ENCODE measurements at regions not wholly inside any gene's neighbourhood (a gene's known extent, or its start where the extent isn't known, plus 50 kb on each side); places are given as distances from the start of the nearest gene placed in this dataset.

DNA sequence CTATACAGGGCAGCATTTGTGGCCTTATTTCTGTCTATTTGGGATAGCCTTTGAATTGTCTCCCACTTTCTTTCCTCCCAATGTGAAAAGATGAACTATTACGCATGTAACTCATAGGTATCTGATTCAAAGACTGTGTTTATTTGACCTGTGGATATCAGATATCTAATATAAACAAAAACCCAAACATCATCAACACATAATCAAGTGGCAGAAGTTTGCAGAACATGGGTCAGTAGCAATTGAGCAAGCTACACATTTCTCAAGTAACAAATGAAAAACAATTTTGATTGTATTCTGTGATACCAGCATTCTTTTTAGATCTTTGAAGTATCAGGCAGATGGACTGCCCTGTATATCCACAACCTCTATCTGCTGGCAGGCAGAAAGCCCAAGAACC lies 490.5 kb upstream of the ADGRL2 start:
- Histone ChIP-seq H3K9me2 (ENCODE audit: low read depth, low read length) (no peaks in the 10 kb centered on the region), H3K27me3 (ENCODE audit: insufficient read depth, low read length) (no peaks in the 10 kb centered on the region), H3K36me3 (ENCODE audit: insufficient read depth, low read length) (no peaks in the 10 kb centered on the region), H3K4me1 (ENCODE audit: insufficient read depth, low read length, severe bottlenecking) (no peaks in the 10 kb centered on the region), H3K9ac (ENCODE audit: low read length) (no peak overlapping the region), H2AFZ (ENCODE audit: low read length) (no peak overlapping the region), H3K27ac (ENCODE audit: low read depth, low read length, poor library complexity, severe bottlenecking) (no peak overlapping the region), H3K4me3 (ENCODE audit: low read depth, low read length, poor library complexity, severe bottlenecking) (no peak overlapping the region), H3K9me3 (ENCODE audit: low read length) (no peaks in the 10 kb centered on the region), H4K20me1 (ENCODE audit: insufficient read depth, low read length) (no peaks in the 10 kb centered on the region), H3F3A (ENCODE audit: insufficient read depth, low read length) (no peaks in the 10 kb centered on the region), H3K79me2 (ENCODE audit: insufficient read depth, low read length) (no peaks in the 10 kb centered on the region), H3K4me2 (ENCODE audit: low read length) (no peak overlapping the region)
- TF ChIP-seq, protein P1, sequence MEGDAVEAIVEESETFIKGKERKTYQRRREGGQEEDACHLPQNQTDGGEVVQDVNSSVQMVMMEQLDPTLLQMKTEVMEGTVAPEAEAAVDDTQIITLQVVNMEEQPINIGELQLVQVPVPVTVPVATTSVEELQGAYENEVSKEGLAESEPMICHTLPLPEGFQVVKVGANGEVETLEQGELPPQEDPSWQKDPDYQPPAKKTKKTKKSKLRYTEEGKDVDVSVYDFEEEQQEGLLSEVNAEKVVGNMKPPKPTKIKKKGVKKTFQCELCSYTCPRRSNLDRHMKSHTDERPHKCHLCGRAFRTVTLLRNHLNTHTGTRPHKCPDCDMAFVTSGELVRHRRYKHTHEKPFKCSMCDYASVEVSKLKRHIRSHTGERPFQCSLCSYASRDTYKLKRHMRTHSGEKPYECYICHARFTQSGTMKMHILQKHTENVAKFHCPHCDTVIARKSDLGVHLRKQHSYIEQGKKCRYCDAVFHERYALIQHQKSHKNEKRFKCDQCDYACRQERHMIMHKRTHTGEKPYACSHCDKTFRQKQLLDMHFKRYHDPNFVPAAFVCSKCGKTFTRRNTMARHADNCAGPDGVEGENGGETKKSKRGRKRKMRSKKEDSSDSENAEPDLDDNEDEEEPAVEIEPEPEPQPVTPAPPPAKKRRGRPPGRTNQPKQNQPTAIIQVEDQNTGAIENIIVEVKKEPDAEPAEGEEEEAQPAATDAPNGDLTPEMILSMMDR (IDR thresholded peaks at IDR 0.05; ENCODE audit: low read length), result no peak
- no peak for TF ChIP-seq EZH2 (IDR thresholded peaks at IDR 0.05; ENCODE audit: borderline replicate concordance, low read length)

DNA sequence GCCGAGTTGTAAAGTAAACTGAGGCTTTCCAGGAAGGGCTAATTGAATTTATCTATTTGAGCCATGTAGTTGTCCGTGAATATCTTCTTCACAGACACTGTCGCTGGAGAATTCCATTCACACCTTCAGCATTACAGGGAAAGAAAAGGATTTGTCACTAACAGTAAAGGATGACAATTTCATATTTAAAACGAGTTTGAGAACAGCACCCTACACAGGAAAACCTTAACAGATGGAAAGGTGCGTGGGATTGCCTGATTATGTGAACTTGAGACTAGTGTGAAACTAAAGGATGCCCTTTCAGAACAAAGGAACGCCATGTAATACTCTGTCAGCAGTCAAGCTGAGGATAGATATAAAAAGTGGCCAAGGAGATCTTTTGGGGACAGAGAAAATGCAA lies 492.5 kb upstream of the ADGRL2 start:
- no peaks in the 10 kb centered on the region for H3K9me2 ChIP-seq (ENCODE audit: low read depth, low read length)
- no peak overlapping the region for H3K4me3 ChIP-seq (ENCODE audit: low read depth, low read length, poor library complexity, severe bottlenecking)

DNA sequence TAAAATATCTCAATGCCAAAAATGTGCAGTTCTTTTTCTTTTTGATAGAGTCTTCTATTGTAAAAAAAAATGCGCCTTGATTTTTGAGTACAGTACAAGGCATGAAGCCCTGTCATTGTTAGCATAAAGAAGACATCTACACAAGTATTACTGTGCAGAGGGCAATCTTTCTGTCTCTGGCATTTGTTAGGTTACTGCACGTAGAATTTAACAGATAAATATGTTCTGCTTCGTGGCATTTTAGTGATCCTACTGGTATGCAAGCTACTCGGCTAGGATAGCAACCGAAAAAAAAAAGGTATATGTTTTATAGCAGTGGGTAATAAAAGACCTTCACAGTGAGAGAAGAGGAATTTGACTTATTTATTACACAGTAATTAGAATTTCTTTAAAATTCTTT lies 492.9 kb upstream of the ADGRL2 start:
- Histone ChIP-seq H3K27ac (ENCODE audit: low read depth, low read length, poor library complexity, severe bottlenecking) (no peak overlapping the region), H3K4me1 (ENCODE audit: insufficient read depth, low read length, severe bottlenecking) (no peaks in the 10 kb centered on the region), H3K4me3 (ENCODE audit: low read depth, low read length, poor library complexity, severe bottlenecking) (no peak overlapping the region), H3F3A (ENCODE audit: insufficient read depth, low read length) (no peaks in the 10 kb centered on the region), H3K9ac (ENCODE audit: low read length) (no peak overlapping the region), H3K4me2 (ENCODE audit: low read length) (no peak overlapping the region), H3K9me3 (ENCODE audit: low read length) (no peaks in the 10 kb centered on the region), H3K36me3 (ENCODE audit: insufficient read depth, low read length) (no peaks in the 10 kb centered on the region), H3K79me2 (ENCODE audit: insufficient read depth, low read length) (no peaks in the 10 kb centered on the region), H3K27me3 (ENCODE audit: insufficient read depth, low read length) (no peaks in the 10 kb centered on the region), H2AFZ (ENCODE audit: low read length) (no peak overlapping the region), H4K20me1 (ENCODE audit: insufficient read depth, low read length) (no peaks in the 10 kb centered on the region), H3K9me2 (ENCODE audit: low read depth, low read length) (no peaks in the 10 kb centered on the region)
- TF ChIP-seq EZH2 (IDR thresholded peaks at IDR 0.05; ENCODE audit: borderline replicate concordance, low read length), result no peak
- TF ChIP-seq, protein P1 (IDR thresholded peaks at IDR 0.05; ENCODE audit: low read length), result no peak

More for the DNA sequence above, 492.5 kb upstream of the ADGRL2 start:
- Histone ChIP-seq H3K9ac (ENCODE audit: low read length) (no peak overlapping the region), H4K20me1 (ENCODE audit: insufficient read depth, low read length) (no peaks in the 10 kb centered on the region), H3K4me1 (ENCODE audit: insufficient read depth, low read length, severe bottlenecking) (no peaks in the 10 kb centered on the region), H3K27me3 (ENCODE audit: insufficient read depth, low read length) (no peaks in the 10 kb centered on the region), H3K36me3 (ENCODE audit: insufficient read depth, low read length) (no peaks in the 10 kb centered on the region), H3K4me2 (ENCODE audit: low read length) (no peak overlapping the region), H3K79me2 (ENCODE audit: insufficient read depth, low read length) (no peaks in the 10 kb centered on the region), H3K9me3 (ENCODE audit: low read length) (no peaks in the 10 kb centered on the region), H3F3A (ENCODE audit: insufficient read depth, low read length) (no peaks in the 10 kb centered on the region), H3K27ac (ENCODE audit: low read depth, low read length, poor library complexity, severe bottlenecking) (no peak overlapping the region), H2AFZ (ENCODE audit: low read length) (no peak overlapping the region)
- no peak for TF ChIP-seq EZH2 (IDR thresholded peaks at IDR 0.05; ENCODE audit: borderline replicate concordance, low read length)
- TF ChIP-seq, protein P1 (IDR thresholded peaks at IDR 0.05; ENCODE audit: low read length), result no peak
